DMS53 treated with DMSO at 0.1 percent for 48 hours (cell line): ENCODE measurements at regions not wholly inside any gene's neighbourhood (a gene's known extent, or its start where the extent isn't known, plus 50 kb on each side); places are given as distances from the start of the nearest gene placed in this dataset.

Experiments
- DNase-seq: peaks from one replicate; lab custom pipeline; 2025; ENCODE audit not compliant: unreplicated experiment; lab: John Stamatoyannopoulos, UW

- no peak for DNase-seq
These were observed 87.5 kb upstream of the RCN1 start for GRCh38 chr11:32003335-32003734.

- DNase-seq = no peak
These were observed 88.6 kb upstream of the RCN1 start for GRCh38 chr11:32002311-32002710.

DNA sequence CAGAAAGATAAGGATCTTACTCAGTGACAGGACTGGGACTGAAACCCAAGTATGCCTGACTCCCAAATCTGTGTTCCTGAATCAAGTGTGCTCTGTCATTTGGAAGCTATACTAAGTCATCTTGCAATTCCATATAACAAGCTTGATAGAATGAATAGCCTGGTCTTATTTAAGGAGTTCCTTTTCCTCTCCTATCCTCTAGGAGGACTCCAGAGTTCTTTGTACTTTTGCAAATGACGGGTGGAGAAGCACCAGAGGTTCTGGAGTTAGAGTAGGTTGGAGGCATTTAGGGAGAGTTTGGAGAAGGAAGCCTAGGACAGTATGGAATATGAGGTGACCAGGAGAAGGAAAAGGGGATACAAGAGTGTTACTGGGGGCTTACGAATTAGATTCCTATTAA is 92.9 kb upstream of the RCN1 start:
- DNase-seq = no peak

DNA sequence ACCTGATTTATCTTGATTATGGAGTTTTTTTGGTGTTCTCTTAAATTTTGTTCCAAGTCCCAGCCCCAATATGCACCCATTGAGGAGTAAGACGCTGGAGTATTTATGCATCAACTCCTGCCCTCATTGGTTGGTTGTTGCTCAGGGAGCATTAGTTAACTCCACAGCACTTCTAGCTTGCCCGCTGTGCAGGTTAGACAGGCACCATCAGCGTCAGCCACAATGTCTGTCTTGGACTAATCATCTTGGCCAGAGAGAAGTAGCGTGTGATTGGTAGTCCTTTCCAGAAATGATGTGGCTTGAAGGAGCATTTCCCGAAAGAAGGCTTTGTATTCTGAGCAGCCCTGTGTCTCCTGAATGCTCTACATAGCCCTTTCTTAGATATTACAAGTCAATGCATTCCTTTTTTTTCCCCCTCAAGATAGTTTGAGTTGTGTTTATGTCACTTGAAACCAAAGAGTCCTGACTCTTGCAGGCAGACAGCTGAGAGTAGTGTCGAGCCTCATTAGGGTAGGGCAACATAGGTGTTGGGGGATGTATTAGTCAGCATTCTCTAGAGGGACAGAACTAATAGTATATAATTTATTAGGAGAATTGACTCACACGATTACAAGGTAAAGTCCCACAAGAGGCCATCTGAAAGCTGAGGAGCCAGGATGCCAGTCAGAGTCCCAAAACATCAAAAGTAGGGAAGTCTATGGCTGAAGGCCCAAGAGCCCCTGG is 94.6 kb upstream of the RCN1 start:
- no peak for DNase-seq

DNA sequence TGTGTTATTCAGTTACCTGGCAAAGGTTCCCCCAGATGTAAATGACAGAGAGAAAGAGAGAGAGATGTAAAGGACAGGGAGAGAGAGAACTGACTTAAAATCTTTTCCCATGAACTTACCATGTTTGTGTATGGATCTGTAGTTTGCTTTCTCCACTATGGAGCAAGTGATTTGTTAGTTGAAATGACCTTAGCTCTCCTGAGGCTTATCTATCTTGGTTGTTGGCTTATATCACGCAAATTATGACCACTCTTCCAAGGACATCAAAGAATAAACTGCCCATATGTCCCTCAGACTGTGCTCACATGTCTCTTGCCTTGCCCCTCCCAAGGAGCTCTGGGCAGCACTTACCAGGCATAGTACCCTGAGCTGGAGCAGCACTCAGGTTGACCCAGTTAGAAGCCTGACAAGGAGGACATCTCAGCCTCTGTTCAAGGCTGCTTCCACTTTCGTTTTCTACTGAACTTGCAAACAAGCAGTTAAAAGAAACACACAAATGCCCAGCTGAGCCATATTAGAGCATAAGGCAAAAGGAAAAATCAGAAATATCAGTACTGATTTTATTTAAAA is 95.3 kb upstream of the RCN1 start:
- no peak for DNase-seq

- DNase-seq = no peak
These were observed 95.8 kb upstream of the RCN1 start for GRCh38 chr11:31995032-31995431.

DNA sequence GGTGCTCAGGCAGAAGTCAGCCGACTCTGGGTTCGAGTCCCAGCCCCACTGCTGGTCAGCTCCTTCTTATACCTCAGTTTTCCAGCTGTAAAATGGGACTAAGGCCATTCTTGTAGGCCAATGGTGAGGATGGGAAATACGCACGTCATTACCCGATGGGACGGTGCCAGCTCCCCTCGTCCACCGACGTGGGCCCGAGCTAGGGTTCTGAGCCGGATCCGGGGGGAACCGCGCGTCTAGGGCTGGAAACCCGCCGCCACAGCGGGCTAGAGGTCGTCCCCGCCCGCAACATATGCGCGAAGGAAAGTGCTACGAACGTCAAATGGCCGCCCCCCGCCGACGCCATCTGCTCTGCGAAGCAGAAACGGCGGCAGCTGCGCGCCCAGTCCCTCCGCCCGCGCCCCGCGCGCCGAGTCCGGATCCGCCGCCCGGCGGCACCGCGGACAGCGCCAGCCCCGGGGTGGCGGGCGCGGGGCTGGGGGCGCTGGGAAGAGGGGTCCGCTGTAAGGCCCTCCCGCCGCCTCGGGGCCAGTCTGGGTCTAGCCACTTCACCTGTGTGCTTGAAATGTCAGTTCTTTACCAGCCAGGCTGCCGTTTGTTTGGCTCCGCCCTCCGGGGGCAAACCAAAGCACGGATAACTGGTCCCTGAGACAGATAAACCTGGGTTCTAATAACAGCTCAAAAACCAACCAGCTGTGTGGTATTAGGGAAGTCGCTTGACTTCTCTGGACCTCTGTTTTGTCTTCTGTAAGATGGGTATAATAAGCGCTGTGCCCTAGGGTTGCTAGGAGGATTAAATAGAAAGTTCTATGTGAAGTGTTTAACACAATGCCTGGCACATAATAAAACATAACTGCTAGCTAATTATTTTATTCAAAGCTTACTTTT is 103.5 kb upstream of the RCN1 start:
- no peak for DNase-seq

GRCh38 chr11:31986201-31986889 is 104.5 kb upstream of the RCN1 start:
- DNase-seq = no peak

GRCh38 chr11:31981457-31981856 is 109.4 kb upstream of the RCN1 start:
- DNase-seq = no peak

DNA sequence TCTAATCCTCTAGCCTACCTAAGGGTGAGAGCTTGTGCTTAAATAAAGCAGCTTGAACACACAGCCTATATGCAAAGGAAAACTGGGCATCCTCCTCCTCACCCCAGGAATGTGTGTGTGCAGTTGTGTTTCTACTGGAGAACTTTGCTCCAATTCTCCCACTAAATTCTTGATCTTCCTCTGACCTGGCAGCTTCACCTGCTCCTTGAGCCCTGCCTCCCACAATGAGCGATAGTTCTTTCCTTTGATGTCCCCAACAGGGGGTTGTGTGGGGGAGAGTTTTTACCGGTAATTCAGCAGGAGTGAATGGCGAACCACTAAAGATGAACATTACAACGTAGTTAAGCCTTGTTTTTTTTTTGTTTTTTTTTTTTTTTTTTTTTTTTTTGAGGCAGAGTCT is 113.5 kb upstream of the RCN1 start:
- DNase-seq = no peak

- no peak for DNase-seq
These were observed 116.3 kb upstream of the RCN1 start for GRCh38 chr11:31974366-31975136.

- DNase-seq = no peak
These were observed 117.7 kb upstream of the RCN1 start for GRCh38 chr11:31973172-31973571.

DNA sequence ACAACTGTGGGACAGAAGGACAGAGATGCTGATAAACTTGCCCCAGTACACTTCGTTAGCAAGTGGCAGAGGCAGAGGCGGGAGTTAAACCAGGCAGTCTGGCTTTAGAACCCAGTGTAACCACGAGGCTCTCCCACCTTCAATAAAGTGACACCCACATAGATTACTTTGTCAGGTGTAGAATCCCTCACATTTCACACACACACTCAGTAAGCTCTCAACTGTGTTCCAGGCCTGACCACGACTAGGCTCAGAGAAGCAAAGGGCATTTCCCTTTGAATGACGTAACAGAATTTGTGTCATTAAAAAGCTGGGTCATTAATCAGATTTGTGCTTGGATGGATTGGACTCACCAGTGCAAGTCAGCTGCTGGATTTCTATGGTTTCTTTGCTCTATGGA is 118.3 kb upstream of the RCN1 start:
- no peak for DNase-seq

DNA sequence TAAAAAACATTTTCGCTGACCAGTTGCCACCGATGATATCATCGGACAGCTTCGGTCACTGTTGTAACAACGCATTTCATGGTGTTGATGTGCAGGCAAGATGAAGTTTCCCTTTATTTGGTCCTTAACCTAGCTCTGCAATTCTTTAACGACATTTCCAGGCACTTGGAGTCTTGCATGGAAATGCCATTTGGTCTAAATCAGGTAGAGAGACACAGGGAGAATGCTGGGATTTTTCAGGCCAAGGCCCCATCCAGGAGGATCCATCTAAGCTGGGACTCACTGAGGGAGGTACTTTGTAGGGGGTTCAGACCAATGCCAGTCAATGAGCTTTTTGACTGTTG is 121.5 kb upstream of the RCN1 start:
- DNase-seq = no peak

DNA sequence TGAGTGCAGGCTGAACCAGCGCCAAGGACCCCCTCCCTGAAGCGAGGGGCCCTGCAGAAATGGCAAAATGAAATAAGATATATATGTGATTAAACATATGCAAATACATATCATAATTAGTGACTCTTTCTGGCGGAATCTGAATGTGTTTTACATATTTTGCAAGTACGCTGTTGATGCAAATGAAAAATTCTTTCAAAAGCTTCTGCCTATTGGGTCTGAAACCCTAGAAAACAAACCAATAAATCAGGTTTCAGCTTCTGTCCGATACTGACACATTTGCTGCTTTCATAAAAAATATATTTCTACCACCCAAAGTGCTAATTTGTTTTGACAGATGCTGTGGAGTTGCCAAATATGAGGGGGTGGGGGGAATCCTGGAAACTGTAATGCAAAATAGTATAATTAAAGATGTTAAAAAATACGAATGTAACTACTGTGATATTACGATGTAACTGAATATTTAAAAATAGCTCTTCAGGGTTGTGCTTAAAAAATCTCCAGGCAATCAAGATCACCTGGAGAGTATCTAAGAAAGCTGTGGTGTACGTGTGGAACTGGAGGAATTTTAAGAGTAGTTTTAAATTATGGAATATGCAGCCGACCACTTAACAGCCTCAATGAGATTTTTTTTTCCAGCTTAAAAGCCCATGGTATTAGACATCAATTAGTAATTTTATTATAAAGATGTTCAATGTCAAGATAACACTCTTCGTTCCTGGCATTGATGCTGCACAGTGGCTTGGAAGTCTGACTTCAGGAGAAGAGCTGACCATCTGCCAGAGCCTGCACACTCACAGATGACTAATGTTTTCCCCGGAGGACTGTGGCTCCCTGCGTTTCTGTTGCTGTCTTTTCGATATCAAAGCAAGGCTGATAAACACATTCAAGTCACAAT is 122.2 kb upstream of the RCN1 start:
- no peak for DNase-seq

- no peak for DNase-seq
These were observed 123.3 kb upstream of the RCN1 start for GRCh38 chr11:31967404-31968130.

- no peak for DNase-seq
These were observed 124.0 kb upstream of the RCN1 start for GRCh38 chr11:31966846-31967245.

DNA sequence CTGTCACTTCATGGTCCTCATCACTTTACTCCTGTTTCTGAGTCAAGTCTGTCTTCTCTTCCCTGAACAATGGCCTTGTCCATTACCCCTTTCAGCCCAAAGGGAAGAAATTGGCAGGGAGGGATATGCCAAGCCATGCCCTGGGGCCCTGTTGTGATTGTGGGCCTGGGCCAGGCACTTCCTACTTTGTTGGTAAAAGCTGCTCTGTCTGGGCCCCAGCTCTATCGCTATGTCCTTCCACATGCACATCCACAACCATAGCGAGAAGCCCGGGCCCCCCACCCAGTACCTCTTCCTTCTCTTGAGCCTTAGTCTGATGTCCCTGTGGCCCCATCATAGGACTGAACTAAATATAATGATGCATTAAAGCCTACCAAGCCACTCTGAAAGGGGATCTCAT is 126.7 kb upstream of the RCN1 start:
- DNase-seq = no peak

DNA sequence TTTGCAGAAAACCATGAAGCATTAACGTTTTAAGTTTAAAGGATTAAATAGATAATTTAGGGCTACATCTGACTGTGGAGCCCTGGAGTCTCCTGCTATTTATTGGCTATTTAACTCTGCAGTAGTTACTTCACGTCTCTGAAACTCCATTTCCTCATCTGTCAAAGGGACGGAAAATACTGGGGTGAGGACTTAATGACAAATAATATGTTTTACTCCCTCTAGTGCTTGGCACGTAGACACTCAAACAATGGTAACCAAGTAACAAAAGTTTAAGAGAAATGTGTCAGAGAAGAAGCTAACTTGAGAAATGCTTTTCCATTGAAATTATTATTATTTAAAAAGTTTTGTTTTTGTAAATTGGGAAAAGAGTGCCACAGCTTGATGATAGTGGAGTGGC is 130.7 kb upstream of the RCN1 start:
- DNase-seq = no peak
